Activated CD8-positive, alpha-beta T cell treated with anti-CD3 and anti-CD28 coated beads for 36 hours (primary cell): ENCODE measurements at regions not wholly inside any gene's neighbourhood (a gene's known extent, or its start where the extent isn't known, plus 50 kb on each side); places are given as distances from the start of the nearest gene placed in this dataset.

Source experiments
- ATAC-seq: fragments of 200-7000 bp; cut with Tn5 transposase; one replicate; pipeline ENCODE4 v1.10.0; 2021; ENCODE audit warnings: mild to moderate bottlenecking, moderate library complexity
- CTCF ChIA-PET: fragments of 350-600 bp; sonication (Branson Sonifier 250); formaldehyde crosslinking; loops from one replicate; lab custom pipeline; 2021; ENCODE audit warnings: antibody characterized with exemption; lab: Charles Lee
- POLR2A ChIA-PET: fragments of 350-600 bp; sonication (Branson Sonifier 250); formaldehyde crosslinking; loops from one replicate; lab custom pipeline; 2021; ENCODE audit warnings: antibody characterized with exemption; lab: Charles Lee
- DNase-seq: peaks from one replicate; pipeline ENCODE4 v3.0.0-alpha.2; 2020
- H3K27ac Mint-ChIP-seq: one replicate; pipeline ENCODE4 v1.8.0; 2021; ENCODE audit warnings: mild to moderate bottlenecking, mixed read lengths
- H3K27me3 Mint-ChIP-seq: one replicate; pipeline ENCODE4 v1.8.0; 2021; ENCODE audit warnings: mixed read lengths
- H3K36me3 Mint-ChIP-seq: one replicate; pipeline ENCODE4 v1.8.0; 2021; ENCODE audit warnings: low read depth, mixed read lengths
- H3K4me1 Mint-ChIP-seq: one replicate; pipeline ENCODE4 v1.8.0; 2021; ENCODE audit warnings: low read depth, mixed read lengths
- H3K4me3 Mint-ChIP-seq: one replicate; pipeline ENCODE4 v1.8.0; 2021; ENCODE audit warnings: mild to moderate bottlenecking, moderate library complexity, mixed read lengths
- H3K9me3 Mint-ChIP-seq: one replicate; pipeline ENCODE4 v1.8.0; 2021; ENCODE audit warnings: mixed read lengths
- intact Hi-C: fragments of 100-400 bp; cut with micrococcal nuclease; formaldehyde crosslinking; loops from one replicate; pipeline ENCODE4 v1.10.0; 2022
- TF ChIP-seq, protein P1 (sequence below): fragments of 200-600 bp; IDR thresholded peaks from one replicate; pipeline ENCODE4 v1.8.0; 2022; ENCODE audit warnings: antibody characterized with exemption, mild to moderate bottlenecking

DNA sequence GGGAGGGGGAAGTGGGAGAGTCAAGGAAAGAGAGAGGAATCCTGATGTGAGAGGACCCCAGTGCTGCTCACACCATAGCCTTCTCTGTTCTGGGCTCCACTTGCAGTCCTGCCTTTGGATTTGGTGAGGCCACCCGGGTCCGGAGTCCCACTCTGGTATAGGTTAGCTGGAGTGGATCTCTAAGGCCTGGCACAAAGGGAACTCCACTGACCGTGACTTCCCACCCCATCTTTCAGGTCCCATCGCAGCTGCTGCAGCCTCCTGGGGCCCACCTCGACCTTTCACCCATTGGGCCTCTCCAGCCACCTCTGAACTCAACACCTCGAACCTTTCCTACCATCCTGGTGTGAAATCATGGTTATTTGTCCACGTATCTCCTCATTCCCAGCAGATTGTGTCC is 324.4 kb downstream of the MATN1 start:
- ChIA-PET POLR2A (no interaction called here), CTCF (interaction anchor here (1.4 kb wide), 1 partner anchor 19 kb away, joined by 6 read pairs; no protein-coding TSS in a partner anchor)
- Mint-ChIP-seq H3K4me3 (no peak overlapping the region), H3K36me3 (no peaks in the 10 kb centered on the region), H3K9me3 (no peaks in the 10 kb centered on the region), H3K27ac (no peak overlapping the region), H3K4me1 (no peaks in the 10 kb centered on the region), H3K27me3 (peaks cover 2% of the 10 kb centered on the region)
- intact Hi-C loops, result no loop called here
- ATAC-seq (no peak), DNase-seq (no peak)
- TF ChIP-seq, protein P1, sequence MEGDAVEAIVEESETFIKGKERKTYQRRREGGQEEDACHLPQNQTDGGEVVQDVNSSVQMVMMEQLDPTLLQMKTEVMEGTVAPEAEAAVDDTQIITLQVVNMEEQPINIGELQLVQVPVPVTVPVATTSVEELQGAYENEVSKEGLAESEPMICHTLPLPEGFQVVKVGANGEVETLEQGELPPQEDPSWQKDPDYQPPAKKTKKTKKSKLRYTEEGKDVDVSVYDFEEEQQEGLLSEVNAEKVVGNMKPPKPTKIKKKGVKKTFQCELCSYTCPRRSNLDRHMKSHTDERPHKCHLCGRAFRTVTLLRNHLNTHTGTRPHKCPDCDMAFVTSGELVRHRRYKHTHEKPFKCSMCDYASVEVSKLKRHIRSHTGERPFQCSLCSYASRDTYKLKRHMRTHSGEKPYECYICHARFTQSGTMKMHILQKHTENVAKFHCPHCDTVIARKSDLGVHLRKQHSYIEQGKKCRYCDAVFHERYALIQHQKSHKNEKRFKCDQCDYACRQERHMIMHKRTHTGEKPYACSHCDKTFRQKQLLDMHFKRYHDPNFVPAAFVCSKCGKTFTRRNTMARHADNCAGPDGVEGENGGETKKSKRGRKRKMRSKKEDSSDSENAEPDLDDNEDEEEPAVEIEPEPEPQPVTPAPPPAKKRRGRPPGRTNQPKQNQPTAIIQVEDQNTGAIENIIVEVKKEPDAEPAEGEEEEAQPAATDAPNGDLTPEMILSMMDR, result no peak

DNA sequence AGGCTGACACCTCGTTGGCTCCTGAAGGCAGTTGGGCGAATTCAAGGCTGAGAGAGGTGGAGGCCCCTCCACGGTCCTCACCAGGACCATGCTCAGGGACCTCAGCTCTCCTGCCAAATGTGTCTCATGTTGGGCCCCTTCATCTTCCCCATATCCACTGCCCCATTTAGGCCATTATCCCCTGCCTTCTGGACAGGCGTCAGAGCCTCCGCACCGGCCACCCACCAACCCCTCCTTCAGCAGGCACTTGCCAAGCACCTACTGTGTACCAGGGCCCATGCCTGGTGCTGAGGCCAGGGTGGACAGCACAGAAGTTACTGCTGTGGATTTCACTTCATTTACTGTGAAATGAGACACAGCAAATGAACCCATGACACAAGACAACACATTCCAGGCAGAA is 325.8 kb downstream of the MATN1 start:
- H3K4me3 Mint-ChIP-seq, result no peak overlapping the region
- TF ChIP-seq, protein P1, result no peak
- intact Hi-C loops, result no loop called here
- ChIA-PET CTCF (interaction anchor here (0.6 to 1.2 kb wide), 2 partner anchors 14 to 16 kb away, joined by 3 to 4 read pairs; no protein-coding TSS in a partner anchor), POLR2A (no interaction called here)
- H3K36me3 Mint-ChIP-seq, result no peaks in the 10 kb centered on the region
- no peak overlapping the region for H3K27ac Mint-ChIP-seq
- DNase-seq (no peak), ATAC-seq (no peak)
- peaks cover 5% of the 10 kb centered on the region for H3K27me3 Mint-ChIP-seq
- no peaks in the 10 kb centered on the region for H3K9me3 Mint-ChIP-seq
- no peaks in the 10 kb centered on the region for H3K4me1 Mint-ChIP-seq

DNA sequence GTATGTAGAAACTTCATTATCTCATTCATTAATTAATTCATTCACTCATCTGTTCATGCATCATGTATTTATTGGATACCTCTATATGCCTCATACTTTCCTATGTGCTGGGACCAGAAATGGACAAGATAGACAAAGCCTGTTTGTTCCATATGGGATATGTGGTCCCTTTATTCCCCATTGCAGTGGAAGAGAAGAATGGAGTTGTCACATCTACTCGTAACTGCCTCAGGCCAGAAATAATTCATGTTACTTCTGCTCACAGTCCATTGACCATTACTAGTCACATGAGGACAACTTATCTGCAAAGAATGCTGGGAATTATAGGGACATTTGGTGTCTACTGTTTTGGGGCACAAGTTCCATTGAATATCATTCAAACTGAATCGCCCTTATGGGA is 327.8 kb downstream of the MATN1 start:
- no peak overlapping the region for H3K27ac Mint-ChIP-seq
- intact Hi-C loops, result no loop called here
- peaks cover 6% of the 10 kb centered on the region for H3K27me3 Mint-ChIP-seq
- no peaks in the 10 kb centered on the region for H3K36me3 Mint-ChIP-seq
- POLR2A ChIA-PET, result no interaction called here
- CTCF ChIA-PET, result no interaction called here
- H3K9me3 Mint-ChIP-seq, result no peaks in the 10 kb centered on the region
- H3K4me1 Mint-ChIP-seq, result no peaks in the 10 kb centered on the region
- TF ChIP-seq, protein P1, result no peak
- ATAC-seq (no peak), DNase-seq (no peak)
- no peak overlapping the region for H3K4me3 Mint-ChIP-seq

DNA sequence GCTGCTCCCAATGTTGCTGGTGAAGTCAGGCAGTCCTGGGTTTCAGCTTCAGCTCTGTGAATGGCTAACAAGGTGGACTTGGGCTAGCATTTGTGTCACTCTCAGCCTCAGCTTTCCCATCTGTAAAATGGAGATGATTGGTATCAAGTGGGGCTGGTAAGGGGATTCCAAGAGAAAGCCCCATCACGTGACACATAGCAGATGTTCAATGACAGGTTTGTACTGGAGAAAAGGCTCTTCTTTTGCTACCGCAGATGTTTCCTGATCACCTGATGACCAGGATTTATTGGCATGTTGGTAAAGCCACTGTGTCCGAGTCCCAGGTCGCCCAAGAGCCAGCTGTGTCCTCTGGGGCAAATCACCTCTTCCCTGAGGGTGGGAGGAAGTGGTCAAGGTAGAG is 335.0 kb downstream of the MATN1 start:
- ATAC-seq, result no peak
- Mint-ChIP-seq H3K27me3 (peaks cover 15% of the 10 kb centered on the region), H3K27ac (no peak overlapping the region), H3K9me3 (no peaks in the 10 kb centered on the region), H3K36me3 (no peaks in the 10 kb centered on the region), H3K4me1 (no peaks in the 10 kb centered on the region), H3K4me3 (no peak overlapping the region)
- TF ChIP-seq, protein P1, result no peak
- POLR2A ChIA-PET, result interaction anchor here (0.6 kb wide), 1 partner anchor 213 kb away, joined by 3 read pairs; no protein-coding TSS in a partner anchor
- intact Hi-C loops, result no loop called here
- CTCF ChIA-PET, result interaction anchor here (0.9 kb wide), 1 partner anchor 8 kb away, joined by 3 read pairs; no protein-coding TSS in a partner anchor
- DNase-seq, result no peak

DNA sequence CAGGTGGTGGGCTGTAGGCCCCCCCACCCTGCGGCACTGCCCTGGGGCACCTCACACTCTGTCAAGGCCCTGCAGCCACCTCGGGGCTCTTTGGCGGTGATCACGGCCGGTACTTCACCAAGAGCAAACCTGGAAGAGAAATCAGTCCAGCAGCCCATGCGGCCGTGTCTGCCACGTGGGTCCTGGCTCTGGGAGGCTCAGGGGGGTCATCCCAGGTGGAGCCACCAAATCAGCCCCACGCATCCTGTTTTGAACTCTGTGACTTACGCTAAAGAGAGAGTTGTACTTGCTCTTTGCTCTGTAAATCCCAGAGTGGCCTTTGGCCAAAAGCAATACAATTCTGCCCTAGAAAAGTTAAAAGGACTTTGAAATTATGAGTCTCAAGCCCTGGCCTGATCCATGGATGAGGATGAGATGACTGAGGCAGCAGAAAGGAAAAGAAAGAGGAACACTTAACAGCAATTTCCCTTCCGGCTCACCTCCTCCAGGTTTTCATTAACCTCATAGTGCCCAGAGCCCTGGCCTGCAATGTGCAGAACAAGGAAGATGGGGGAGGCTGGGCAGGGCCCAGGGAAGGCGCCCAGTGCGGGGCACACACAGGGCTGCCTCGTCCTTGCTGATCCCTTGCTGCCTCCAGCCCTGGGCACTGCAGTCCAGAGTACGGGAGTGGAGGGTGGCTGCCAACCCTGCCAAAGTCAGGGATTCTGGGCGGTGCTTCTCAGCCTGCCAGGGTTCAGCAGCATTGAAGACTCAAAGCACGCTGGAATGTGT is 337.0 kb downstream of the MATN1 start:
- ChIA-PET POLR2A (no interaction called here), CTCF (no interaction called here)
- DNase-seq (no peak), ATAC-seq (no peak)
- Mint-ChIP-seq H3K4me1 (no peaks in the 10 kb centered on the region), H3K27ac (no peak overlapping the region), H3K27me3 (peaks cover 14% of the 10 kb centered on the region), H3K4me3 (no peak overlapping the region), H3K9me3 (no peaks in the 10 kb centered on the region), H3K36me3 (no peaks in the 10 kb centered on the region)
- intact Hi-C loops, result no loop called here
- TF ChIP-seq, protein P1, result no peak
